CD1c-positive myeloid dendritic cell (primary cell): ENCODE measurements at regions not wholly inside any gene's neighbourhood (a gene's known extent, or its start where the extent isn't known, plus 50 kb on each side); places are given as distances from the start of the nearest gene placed in this dataset.
A peak's percentile ranks its signal among the peaks of the same experiment; 100 is the strongest.
"Not testable (repeated sequence)": the region's sequence is repeated elsewhere in the genome, so short reads cannot be mapped to it uniquely, and the experiment has no call there.

Experiments
- DNase-seq: peaks from one replicate; pipeline ENCODE4 v3.0.0-alpha.2; 2016; ENCODE audit errors: extremely low spot score

DNA sequence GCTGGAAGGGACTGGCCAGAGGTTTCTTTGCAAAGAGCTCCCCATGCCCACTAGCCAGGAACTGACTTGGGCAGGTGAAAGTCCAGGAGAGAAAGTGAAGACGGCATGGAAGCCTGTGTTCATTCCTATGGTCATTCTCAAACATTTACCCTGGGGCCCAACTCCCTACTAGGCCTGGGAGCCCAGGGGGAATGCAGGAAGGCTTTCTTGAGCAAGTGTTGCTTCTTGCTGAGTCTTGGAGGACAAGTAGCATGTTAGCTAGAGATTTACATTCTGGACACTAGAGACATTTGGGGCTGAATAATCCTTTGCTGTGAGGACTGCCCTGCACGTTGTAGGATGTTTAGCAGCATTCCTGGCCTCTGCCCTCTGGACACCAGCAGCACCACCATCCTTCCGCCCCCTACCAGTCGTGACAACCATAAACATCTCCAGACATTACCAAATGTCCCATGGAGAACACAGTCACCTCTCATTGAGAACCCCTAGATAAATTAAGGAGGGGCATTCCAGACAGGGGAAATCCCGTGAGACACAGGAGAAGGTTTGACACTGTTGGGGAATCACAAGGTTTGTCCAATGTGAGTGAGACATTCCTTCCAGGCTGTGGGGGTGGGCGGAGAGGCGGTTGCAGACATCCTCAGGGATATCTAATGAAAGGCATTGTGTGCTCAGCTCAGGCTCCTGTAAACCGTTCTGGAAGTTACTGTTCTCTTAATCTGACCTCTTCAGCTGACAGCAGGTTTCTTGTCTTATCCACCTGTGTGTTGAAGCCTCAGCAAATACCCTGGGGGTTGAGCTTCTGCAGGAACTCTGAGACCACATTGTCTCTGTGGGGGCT, 236.2 kb downstream of the TLE3 start:
- DNase-seq, result no peak

DNA sequence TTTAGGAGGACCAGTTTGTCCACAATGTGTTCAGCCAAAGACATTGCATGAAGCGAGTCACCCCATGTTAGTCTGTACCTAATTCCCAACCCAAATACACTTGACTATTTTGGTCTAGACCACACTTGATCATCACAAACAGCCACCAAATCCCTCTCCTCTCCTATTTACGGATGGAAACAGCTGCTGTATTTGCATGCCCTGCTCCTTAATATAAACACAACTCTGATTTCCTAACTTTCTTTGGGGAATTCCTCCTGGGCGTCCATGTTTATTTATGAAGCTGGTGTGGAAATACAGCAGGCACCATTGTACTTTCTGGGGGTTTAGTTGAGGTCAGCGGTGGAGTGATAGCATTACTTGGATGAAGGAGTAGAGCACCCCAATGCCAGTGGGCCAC, 235.2 kb downstream of the TLE3 start:
- no peak for DNase-seq

DNA sequence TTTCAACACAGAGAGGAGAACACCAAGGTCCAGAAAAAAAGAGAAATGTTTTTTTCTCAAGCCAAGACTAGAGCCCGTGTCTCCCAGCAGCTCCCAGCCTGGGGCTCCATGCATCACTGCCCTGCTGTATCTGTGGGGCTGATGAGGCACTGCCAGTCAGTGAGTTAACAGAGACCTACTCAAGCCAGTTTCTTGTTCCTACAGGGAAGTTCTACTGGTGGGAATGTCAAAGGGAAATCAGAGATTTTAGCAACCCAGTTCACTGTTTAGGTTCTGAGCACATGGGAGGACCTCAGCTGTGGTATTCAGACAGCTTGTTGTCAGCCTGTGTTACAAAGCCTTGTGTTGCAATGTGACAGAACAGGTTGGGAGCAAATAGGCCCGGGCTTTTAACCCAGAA, 234.3 kb downstream of the TLE3 start:
- DNase-seq, result no peak

GRCh38 chr15:69865369-69865768, 232.3 kb downstream of the TLE3 start:
- no peak for DNase-seq

DNA sequence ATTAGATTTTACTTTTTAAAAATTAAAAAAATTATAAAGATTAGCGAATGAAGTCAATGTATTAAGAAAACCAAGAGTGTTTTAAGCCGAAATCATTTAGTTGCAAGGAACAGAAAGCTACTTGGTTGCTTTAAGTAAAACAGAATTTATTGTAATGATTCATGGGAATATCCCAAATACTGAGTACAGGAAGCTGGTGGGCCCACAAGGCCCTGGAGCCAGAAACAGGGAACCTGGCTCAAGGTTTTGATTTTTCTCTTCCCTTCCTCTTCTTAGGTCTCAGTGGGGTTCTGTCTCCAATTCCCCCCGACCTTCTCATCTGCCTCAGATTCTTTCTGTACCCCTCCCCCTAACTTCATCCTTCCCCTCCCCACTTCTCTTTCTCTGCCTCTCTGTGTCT, 229.0 kb downstream of the TLE3 start:
- DNase-seq, result peak; percentile 2

GRCh38 chr15:69869291-69869690, 228.4 kb downstream of the TLE3 start:
- no peak for DNase-seq

DNA sequence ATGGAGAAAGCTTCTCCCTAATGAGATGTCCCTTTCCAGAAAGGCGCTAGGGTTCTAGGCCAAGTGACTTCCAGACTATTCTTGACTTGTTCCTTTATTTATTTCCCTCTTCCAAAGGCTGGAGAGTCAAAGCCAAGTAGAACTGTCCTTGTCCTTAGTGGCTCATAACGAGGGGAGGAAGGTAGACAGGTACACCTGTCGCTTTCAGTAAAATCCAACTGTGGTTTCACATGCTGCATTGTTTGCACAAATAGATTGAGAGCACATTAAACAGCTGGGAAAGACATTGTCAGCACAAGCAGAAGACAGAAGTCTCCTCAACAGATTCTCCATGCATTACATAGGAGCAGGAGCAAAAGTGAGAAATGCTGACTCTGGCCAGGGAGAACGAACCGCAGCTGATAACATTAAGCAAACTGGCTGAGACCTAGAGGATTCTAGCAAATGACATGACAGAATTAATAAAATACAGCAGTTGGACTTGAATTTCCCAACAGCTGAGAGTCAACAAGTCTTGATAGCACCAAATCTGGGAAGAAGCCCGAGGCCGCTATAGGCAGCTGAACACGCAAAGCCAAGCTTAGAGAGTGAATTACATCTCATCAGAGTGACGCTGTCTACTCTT, 227.7 kb downstream of the TLE3 start:
- no peak for DNase-seq

- DNase-seq, result no peak
Measured at GRCh38 chr15:69871511-69872134, 226.1 kb downstream of the TLE3 start.

DNA sequence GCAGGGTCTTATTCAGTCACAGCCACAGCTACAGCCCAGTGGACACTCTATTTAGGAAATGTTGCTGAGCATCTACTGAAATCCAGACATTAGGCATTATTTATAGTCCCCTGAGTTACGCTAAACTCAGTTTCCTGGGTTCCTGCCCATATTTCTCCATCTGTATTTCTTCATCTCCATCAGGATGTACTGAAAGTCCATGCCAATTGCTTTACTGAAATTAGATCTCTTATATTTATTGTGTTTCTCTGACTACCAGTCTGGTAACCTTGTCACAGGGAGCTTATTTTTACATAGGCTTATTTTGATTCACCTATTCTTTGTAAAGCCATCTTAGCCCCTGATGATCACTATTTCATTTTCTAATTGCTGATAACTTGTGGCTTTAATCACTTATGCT, 223.9 kb downstream of the TLE3 start:
- no peak for DNase-seq

DNA sequence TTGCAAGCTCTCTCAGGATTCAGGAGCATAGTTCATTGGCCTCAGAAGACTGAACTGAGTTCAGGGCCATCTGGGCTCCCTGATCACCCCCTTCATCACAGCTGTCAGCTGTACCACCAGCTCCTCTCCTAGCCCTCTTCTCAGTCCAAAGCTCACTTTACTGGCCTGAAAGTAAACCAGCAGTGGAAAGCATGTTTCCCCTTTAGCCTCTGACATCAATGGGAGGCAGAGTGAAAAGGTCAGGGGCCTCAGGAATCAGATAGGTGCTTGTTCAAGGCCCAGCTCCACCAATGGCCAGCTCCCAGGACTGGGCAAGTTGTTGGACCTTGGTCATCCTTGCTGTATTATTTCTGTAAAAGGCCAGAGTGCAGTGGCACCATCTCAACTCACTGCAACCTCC, 223.4 kb downstream of the TLE3 start:
- no peak for DNase-seq

GRCh38 chr15:69876064-69876940, 221.4 kb downstream of the TLE3 start:
- DNase-seq, result no peak

GRCh38 chr15:69879963-69880362, 217.8 kb downstream of the TLE3 start:
- not testable (repeated sequence) for DNase-seq

DNA sequence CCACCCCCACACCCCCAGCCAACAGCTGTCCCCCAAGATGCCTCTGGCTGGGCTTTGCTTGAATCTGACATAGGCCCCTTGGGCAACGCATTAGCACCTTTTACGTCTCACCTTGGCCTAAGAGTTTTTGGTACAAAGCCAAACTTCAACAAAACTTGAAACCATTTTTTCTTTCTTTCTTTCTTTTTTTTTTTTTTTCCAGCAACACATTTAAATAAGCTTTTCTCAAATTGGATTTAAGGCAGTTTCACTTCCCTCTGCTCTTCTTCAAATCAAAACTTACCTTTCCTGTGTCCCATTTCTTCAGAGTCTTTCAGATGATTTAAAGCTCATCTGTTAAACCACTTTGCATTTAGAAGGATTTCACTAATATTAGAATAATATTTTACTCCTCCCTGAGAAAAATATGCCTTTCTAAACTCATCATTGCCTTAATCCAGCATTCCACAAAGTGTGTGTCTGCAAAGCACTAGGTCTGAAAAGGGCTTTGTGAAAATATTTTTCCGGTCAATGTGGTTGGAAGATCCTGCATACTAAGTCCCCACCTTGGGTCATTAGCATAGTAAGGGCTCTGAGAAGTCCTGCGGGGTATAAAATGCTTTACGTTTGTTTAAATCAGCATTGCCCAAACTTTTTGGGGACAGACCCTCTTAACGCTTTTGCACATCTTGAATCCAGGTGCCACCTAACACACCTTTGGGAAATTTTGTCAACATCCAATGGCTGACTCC, 217.0 kb downstream of the TLE3 start:
- DNase-seq, result no peak

DNA sequence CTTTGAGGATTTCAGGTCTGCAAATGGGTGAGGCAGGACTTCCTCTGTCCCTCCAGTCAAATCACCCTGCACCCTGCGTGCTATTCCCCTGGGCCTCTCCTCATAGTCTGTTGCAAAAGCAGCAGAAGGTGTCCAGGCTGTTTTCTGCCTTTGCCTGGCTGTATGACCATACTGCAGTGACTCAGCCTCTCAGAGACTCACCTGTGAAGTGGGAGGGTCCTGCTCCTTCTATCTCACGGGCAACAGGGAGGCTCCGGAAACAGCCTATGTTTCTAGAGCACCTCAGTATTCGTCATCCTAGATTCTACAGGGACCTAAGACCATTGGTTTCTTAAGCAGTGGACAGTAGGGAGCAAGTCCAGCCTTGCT, 216.4 kb downstream of the TLE3 start:
- DNase-seq, result no peak

DNA sequence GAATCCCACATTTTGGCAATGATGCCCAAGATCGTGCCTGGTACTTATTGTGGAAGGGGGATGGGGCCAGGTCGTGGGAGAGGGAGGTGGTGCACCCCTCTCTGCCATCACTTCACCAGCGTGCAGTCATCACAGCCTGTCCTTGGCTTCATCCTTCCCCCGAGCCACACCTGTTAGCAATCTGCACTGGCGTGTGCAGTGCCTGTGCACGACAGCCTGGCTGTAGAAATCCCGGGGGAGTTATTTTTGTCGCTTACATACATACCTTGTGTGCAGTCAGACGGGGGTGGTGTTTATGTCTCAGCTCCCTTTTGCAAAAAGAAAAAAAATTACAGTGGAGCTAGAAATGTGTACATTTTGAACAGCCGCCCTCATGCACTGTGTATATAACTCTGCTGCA, 216.0 kb downstream of the TLE3 start:
- DNase-seq, result peak; percentile 47

GRCh38 chr15:69883306-69883705, 214.4 kb downstream of the TLE3 start:
- no peak for DNase-seq

DNA sequence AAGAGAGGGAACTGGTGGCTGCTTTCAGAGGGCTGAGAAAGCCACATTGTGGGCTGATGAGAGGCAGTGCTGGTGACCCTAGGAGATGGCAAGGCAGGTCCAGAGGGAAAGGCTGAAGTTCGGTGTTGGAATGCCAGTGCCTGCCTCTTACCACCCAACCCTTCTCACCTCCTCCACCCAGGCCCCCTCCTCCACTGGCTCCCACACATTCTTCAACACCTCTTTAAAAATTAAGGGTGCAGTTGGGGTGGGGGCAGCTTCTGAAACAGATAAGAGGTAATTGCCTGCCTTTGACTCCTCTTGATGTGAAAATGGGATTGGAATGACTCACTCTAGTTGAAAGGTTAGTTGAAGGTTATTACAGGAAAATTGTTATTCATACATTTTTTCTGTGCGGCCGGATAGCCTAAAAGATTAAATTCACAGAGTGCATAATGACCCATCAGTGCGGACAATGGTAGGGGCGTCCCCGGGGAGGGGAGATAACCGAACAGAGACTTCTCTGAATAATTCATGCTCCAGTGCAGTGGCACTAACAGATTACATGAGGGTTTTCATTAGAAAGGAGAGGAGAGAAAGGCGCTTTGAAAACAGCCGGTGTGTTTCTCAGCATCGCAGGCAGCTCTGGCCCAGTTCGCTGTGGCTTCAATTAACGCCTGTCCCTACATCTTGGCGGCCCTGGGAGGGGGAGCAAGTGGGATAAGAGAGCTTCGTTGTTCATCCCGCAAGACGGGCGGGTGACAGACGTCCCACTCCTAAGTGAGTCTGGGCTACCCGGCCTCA, 212.4 kb downstream of the TLE3 start:
- no peak for DNase-seq

DNA sequence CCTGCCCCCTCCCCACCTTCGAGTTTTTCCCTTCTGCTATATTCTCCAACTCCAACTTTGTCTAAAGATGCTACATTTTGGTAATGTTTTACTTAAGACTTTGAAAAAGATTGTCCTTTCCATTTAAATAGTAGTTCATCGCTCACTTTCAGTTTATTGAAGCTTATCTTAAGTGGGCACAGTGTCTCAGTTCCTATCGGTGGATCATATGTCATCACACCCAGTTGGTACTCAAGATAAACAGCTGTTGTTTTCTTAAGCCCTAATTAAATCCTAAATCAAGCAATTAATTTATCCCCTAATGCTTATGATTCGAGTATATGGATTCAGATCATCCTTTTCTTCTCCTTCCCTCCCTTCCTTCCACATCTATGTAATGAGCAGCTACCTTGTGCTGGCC, 210.7 kb downstream of the TLE3 start:
- no peak for DNase-seq

GRCh38 chr15:69887553-69887952, 210.2 kb downstream of the TLE3 start:
- no peak for DNase-seq

DNA sequence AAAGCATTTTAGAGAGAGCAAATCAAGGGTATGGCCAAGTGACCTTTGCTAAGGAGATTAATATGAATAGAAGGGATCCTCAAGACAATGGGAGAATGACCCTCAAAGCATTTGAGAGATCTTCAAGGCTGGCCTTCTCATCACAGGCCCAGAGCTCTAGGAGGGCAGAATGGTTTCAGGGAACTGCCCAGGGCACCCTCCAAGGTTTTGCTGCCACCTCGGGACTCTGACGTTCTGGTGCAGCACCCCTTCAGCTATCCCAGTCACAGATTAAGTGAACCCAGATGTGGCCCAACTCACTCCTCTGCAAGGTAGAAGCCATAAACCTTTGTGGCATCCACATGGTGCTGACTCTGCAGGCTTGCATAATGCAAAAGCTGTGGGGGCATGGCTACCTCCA, 209.3 kb downstream of the TLE3 start:
- no peak for DNase-seq

GRCh38 chr15:69891070-69891536, 206.6 kb downstream of the TLE3 start:
- no peak for DNase-seq
